T-helper 17 cell (primary cell): ENCODE measurements at regions not wholly inside any gene's neighbourhood (a gene's known extent, or its start where the extent isn't known, plus 50 kb on each side); places are given as distances from the start of the nearest gene placed in this dataset.

Experiments used
- ATAC-seq: fragments of 150-1000 bp; cut with Tn5 transposase; 2 replicates; pipeline ENCODE4 v1.10.0; 2021; ENCODE audit warnings: mild to moderate bottlenecking, moderate library complexity
- DNase-seq, 3 donors: peaks; one replicate each; pipeline versions ENCODE4 v3.0.0 to v3.0.0-alpha.2; 2020 to 2021
- H3K9me3 ChIP-seq: one replicate; pipeline ENCODE4 v1.7.0; 2013; ENCODE audit warnings: low read length, mild to moderate bottlenecking; ENCODE audit not compliant: control insufficient read depth, poor library complexity, severe bottlenecking
- H3K27ac Mint-ChIP-seq: one replicate; pipeline ENCODE4 v1.8.0; 2022; ENCODE audit warnings: mild to moderate bottlenecking, moderate library complexity, mixed read lengths
- H3K27me3 Mint-ChIP-seq: one replicate; pipeline ENCODE4 v1.8.0; 2022; ENCODE audit warnings: mixed read lengths
- H3K36me3 Mint-ChIP-seq: one replicate; pipeline ENCODE4 v1.8.0; 2022; ENCODE audit warnings: low read depth, mixed read lengths
- H3K4me1 Mint-ChIP-seq: one replicate; pipeline ENCODE4 v1.8.0; 2022; ENCODE audit warnings: mild to moderate bottlenecking, mixed read lengths
- H3K4me3 Mint-ChIP-seq: one replicate; pipeline ENCODE4 v1.8.0; 2022; ENCODE audit warnings: mild to moderate bottlenecking, moderate library complexity, mixed read lengths

- ATAC-seq (no peak), DNase-seq (no peak)
- no peaks in the 10 kb centered on the region for H3K9me3 ChIP-seq
- peaks cover 5% of the 10 kb centered on the region for H3K27me3 Mint-ChIP-seq
- H3K27ac Mint-ChIP-seq: no peak overlapping the region
- no peaks in the 10 kb centered on the region for H3K4me1 Mint-ChIP-seq
- no peak overlapping the region for H3K4me3 Mint-ChIP-seq
- no peaks in the 10 kb centered on the region for H3K36me3 Mint-ChIP-seq
Observed at GRCh38 chr12:88325076-88325815, 183.1 kb downstream of the TMTC3 start.

- no peak for DNase-seq
- Mint-ChIP-seq H3K4me1 (no peaks in the 10 kb centered on the region), H3K27me3 (peaks cover 5% of the 10 kb centered on the region), H3K36me3 (no peaks in the 10 kb centered on the region), H3K27ac (no peak overlapping the region), H3K4me3 (no peak overlapping the region)
- H3K9me3 ChIP-seq: no peaks in the 10 kb centered on the region
- ATAC-seq: no peak
Observed at GRCh38 chr12:88325816-88326189, 183.7 kb downstream of the TMTC3 start.

GRCh38 chr12:88327276-88327675 is 185.2 kb downstream of the TMTC3 start:
- no peak for DNase-seq
- Mint-ChIP-seq H3K36me3 (no peaks in the 10 kb centered on the region), H3K4me3 (no peak overlapping the region), H3K27ac (no peak overlapping the region), H3K4me1 (no peaks in the 10 kb centered on the region), H3K27me3 (peaks cover 5% of the 10 kb centered on the region)
- H3K9me3 ChIP-seq: no peaks in the 10 kb centered on the region
- no peak for ATAC-seq

- Mint-ChIP-seq H3K36me3 (no peaks in the 10 kb centered on the region), H3K27me3 (peaks cover 5% of the 10 kb centered on the region), H3K4me1 (no peaks in the 10 kb centered on the region), H3K4me3 (no peak overlapping the region), H3K27ac (no peak overlapping the region)
- H3K9me3 ChIP-seq: no peaks in the 10 kb centered on the region
- DNase-seq (no peak), ATAC-seq (no peak)
Observed at GRCh38 chr12:88328090-88328489, 186.0 kb downstream of the TMTC3 start.

GRCh38 chr12:88329833-88330232 is 187.7 kb downstream of the TMTC3 start:
- no peak for ATAC-seq
- H3K27me3 Mint-ChIP-seq: peaks cover 5% of the 10 kb centered on the region
- H3K27ac Mint-ChIP-seq: no peak overlapping the region

GRCh38 chr12:88334271-88334670 is 192.2 kb downstream of the TMTC3 start:
- no peak overlapping the region for H3K27ac Mint-ChIP-seq
- H3K36me3 Mint-ChIP-seq: no peaks in the 10 kb centered on the region
- no peak for ATAC-seq
- H3K9me3 ChIP-seq: no peaks in the 10 kb centered on the region
- H3K4me3 Mint-ChIP-seq: no peak overlapping the region
- H3K27me3 Mint-ChIP-seq: peaks cover under 1% of the 10 kb centered on the region
- H3K4me1 Mint-ChIP-seq: no peaks in the 10 kb centered on the region
- no peak for DNase-seq

More at GRCh38 chr12:88329833-88330232, 187.7 kb downstream of the TMTC3 start:
- Mint-ChIP-seq H3K4me3 (no peak overlapping the region), H3K4me1 (no peaks in the 10 kb centered on the region), H3K36me3 (no peaks in the 10 kb centered on the region)
- no peaks in the 10 kb centered on the region for H3K9me3 ChIP-seq
- DNase-seq: no peak

GRCh38 chr12:88336076-88336739 is 194.1 kb downstream of the TMTC3 start:
- Mint-ChIP-seq H3K27ac (no peak overlapping the region), H3K36me3 (no peaks in the 10 kb centered on the region), H3K4me1 (no peaks in the 10 kb centered on the region), H3K27me3 (no peaks in the 10 kb centered on the region), H3K4me3 (no peak overlapping the region)
- no peak for ATAC-seq
- DNase-seq: no peak
- no peaks in the 10 kb centered on the region for H3K9me3 ChIP-seq

- H3K4me1 Mint-ChIP-seq: no peaks in the 10 kb centered on the region
- no peaks in the 10 kb centered on the region for H3K36me3 Mint-ChIP-seq
- no peaks in the 10 kb centered on the region for H3K27me3 Mint-ChIP-seq
- no peak for ATAC-seq
- H3K9me3 ChIP-seq: no peaks in the 10 kb centered on the region
- H3K27ac Mint-ChIP-seq: no peak overlapping the region
- no peak for DNase-seq
- no peak overlapping the region for H3K4me3 Mint-ChIP-seq
Observed at GRCh38 chr12:88338486-88338885, 196.4 kb downstream of the TMTC3 start.

GRCh38 chr12:88339254-88339949 is 197.3 kb downstream of the TMTC3 start:
- H3K27me3 Mint-ChIP-seq: no peaks in the 10 kb centered on the region
- H3K9me3 ChIP-seq: no peaks in the 10 kb centered on the region
- DNase-seq (no peak), ATAC-seq (no peak)
- H3K4me1 Mint-ChIP-seq: no peaks in the 10 kb centered on the region
- no peak overlapping the region for H3K27ac Mint-ChIP-seq
- H3K4me3 Mint-ChIP-seq: no peak overlapping the region
- no peaks in the 10 kb centered on the region for H3K36me3 Mint-ChIP-seq

GRCh38 chr12:88339966-88340365 is 197.9 kb downstream of the TMTC3 start:
- DNase-seq: no peak
- Mint-ChIP-seq H3K36me3 (no peaks in the 10 kb centered on the region), H3K4me3 (no peak overlapping the region), H3K27ac (no peak overlapping the region), H3K4me1 (no peaks in the 10 kb centered on the region), H3K27me3 (no peaks in the 10 kb centered on the region)
- ATAC-seq: no peak
- no peaks in the 10 kb centered on the region for H3K9me3 ChIP-seq

GRCh38 chr12:88342251-88342806 is 200.2 kb downstream of the TMTC3 start:
- H3K36me3 Mint-ChIP-seq: no peaks in the 10 kb centered on the region
- DNase-seq (no peak), ATAC-seq (no peak)
- H3K4me3 Mint-ChIP-seq: no peak overlapping the region
- no peaks in the 10 kb centered on the region for H3K4me1 Mint-ChIP-seq
- no peak overlapping the region for H3K27ac Mint-ChIP-seq
- H3K27me3 Mint-ChIP-seq: no peaks in the 10 kb centered on the region
- no peaks in the 10 kb centered on the region for H3K9me3 ChIP-seq

GRCh38 chr12:88351146-88351545 is 209.0 kb downstream of the TMTC3 start:
- no peak overlapping the region for H3K27ac Mint-ChIP-seq

GRCh38 chr12:88354691-88355090 is 212.6 kb downstream of the TMTC3 start:
- ATAC-seq (no peak), DNase-seq (no peak)
- Mint-ChIP-seq H3K4me1 (no peaks in the 10 kb centered on the region), H3K27me3 (no peaks in the 10 kb centered on the region), H3K27ac (no peak overlapping the region), H3K36me3 (no peaks in the 10 kb centered on the region), H3K4me3 (no peak overlapping the region)
- no peaks in the 10 kb centered on the region for H3K9me3 ChIP-seq

More at GRCh38 chr12:88351146-88351545, 209.0 kb downstream of the TMTC3 start:
- Mint-ChIP-seq H3K36me3 (no peaks in the 10 kb centered on the region), H3K27me3 (no peaks in the 10 kb centered on the region), H3K4me1 (no peaks in the 10 kb centered on the region), H3K4me3 (no peak overlapping the region)
- H3K9me3 ChIP-seq: no peaks in the 10 kb centered on the region
- ATAC-seq (no peak), DNase-seq (no peak)
